Spleen (tissue), 11 donors: ENCODE measurements at regions not wholly inside any gene's neighbourhood (a gene's known extent, or its start where the extent isn't known, plus 50 kb on each side); places are given as distances from the start of the nearest gene placed in this dataset.

ENCODE experiments used
- DNase-seq: peaks from one replicate; pipeline ENCODE4 v3.0.0-alpha.2; 2020
- H3K27ac ChIP-seq, 8 donors: fragments of 200-600 bp; sonication (generic) in 7 of 8; 1 replicate in 4 of 8; 2 replicates in 4 of 8; pipeline versions ENCODE4 v1.5.0 to v1.8.0; 2016 to 2021; ENCODE audit warnings: inconsistent platforms in 4 of 8, mild to moderate bottlenecking in 4 of 8, moderate library complexity in 1 of 8
- H3K27me3 ChIP-seq, 7 donors: fragments of 200-600 bp; sonication (generic) in 6 of 7; replicated peaks in 1 of 7; 1 replicate in 4 of 7; 2 replicates in 3 of 7; pipeline versions ENCODE4 v1.5.0 to v1.8.0; 2016 to 2021; ENCODE audit warnings: inconsistent platforms in 3 of 7, mild to moderate bottlenecking in 1 of 7
- H3K36me3 ChIP-seq, 6 donors: fragments of 200-600 bp; sonication (generic) in 5 of 6; 1 replicate in 4 of 6; 2 replicates in 2 of 6; pipeline versions ENCODE4 v1.5.0 to v1.8.0; 2016 to 2021; ENCODE audit warnings: inconsistent platforms in 2 of 6
- H3K4me1 ChIP-seq, 6 donors: fragments of 200-600 bp; sonication (generic) in 5 of 6; 1 replicate in 3 of 6; 2 replicates in 3 of 6; pipeline versions ENCODE4 v1.5.0 to v1.8.0; 2016 to 2021; ENCODE audit warnings: inconsistent platforms in 3 of 6
- H3K4me3 ChIP-seq, 8 donors: fragments of 200-600 bp; sonication (generic) in 7 of 8; 1 replicate in 4 of 8; 2 replicates in 4 of 8; pipeline versions ENCODE4 v1.5.0 to v1.8.0; 2016 to 2021; ENCODE audit warnings: inconsistent platforms in 4 of 8, mild to moderate bottlenecking in 4 of 8, moderate library complexity in 2 of 8
- H3K9me3 ChIP-seq, 8 donors: fragments of 200-600 bp; sonication (generic) in 7 of 8; 1 replicate in 4 of 8; 2 replicates in 4 of 8; pipeline versions ENCODE4 v1.5.0 to v1.8.0; 2016 to 2021; ENCODE audit warnings: inconsistent platforms in 4 of 8
- CTCF ChIP-seq, 11 experiments: fragments of 200-600 bp in 7 of 11; fragments of 450-650 bp in 4 of 11; sonication (generic) in 4 of 11; IDR thresholded peaks in 8 of 11; conservative IDR thresholded peaks in 3 of 11; 1 replicate in 7 of 11; 2 replicates in 4 of 11; pipeline versions ENCODE4 v1.4.0 to v1.8.0; 2016 to 2021; ENCODE audit warnings: antibody characterized with exemption in 11 of 11, inconsistent platforms in 4 of 11, mild to moderate bottlenecking in 1 of 11
- POLR2A ChIP-seq, 3 donors: fragments of 450-650 bp; IDR thresholded peaks; one replicate each; pipeline ENCODE4 v1.5.1; 2017; ENCODE audit warnings: antibody characterized with exemption in 3 of 3, mild to moderate bottlenecking in 1 of 3
- POLR2AphosphoS5 ChIP-seq, 3 donors: sonication (generic); formaldehyde crosslinking; IDR thresholded peaks; one replicate each; pipeline ENCODE4 v1.5.1; 2017; ENCODE audit warnings: antibody characterized with exemption in 3 of 3
- WGBS, 5 donors: extraction: QIAGEN DNeasy Blood & Tissue Kit in 3 of 5; methylation state at CpG; one replicate each; pipeline versions ENCODE4 v1.1.5 to v1.1.7; 2013 to 2018; 5-methylcytosine and 5-hydroxymethylcytosine counted together
- intact Hi-C: fragments of 100-400 bp; cut with DNase I; formaldehyde crosslinking; loops from one replicate; pipeline ENCODE4 v1.15.0; 2023; ENCODE audit warnings: low total_unique reads
- donor health status: healthy with polysubstance abuse.
- donor health status: DM: no; HTN: no; CAD: no; lungs with moderate emphysema.
- donor health status: DM: no; HTN: no; CAD: no.
- donor health status: Bipolar disorder and iron deficiency.
- donor health status: healthy.
- donor health status: DM: no; HTN: no; CAD: no.
- donor health status: DM: yes; HTN: yes; CAD: no.

GRCh38 chr2:57536535-57537231, 509.9 kb upstream of the VRK2 start:
- H3K36me3 ChIP-seq = no peaks in the 10 kb centered on the region
- intact Hi-C loops = no loop called here
- H3K9me3 ChIP-seq = no peaks in the 10 kb centered on the region
- no peaks in the 10 kb centered on the region for H3K4me1 ChIP-seq
- WGBS, 5 donors = 0 to 39% (median 0%) methylated on average over 1 of the region's 1 CpG
- DNase-seq = no peak
- TF ChIP-seq POLR2AphosphoS5 (IDR thresholded peaks at IDR 0.05) (no peak), CTCF (IDR thresholded peaks at IDR 0.05 in 8 of 11, conservative IDR thresholded peaks at IDR 0.05 in 3 of 11) (no peak), POLR2A (IDR thresholded peaks at IDR 0.05) (no peak)
- no peaks in the 10 kb centered on the region for H3K27me3 ChIP-seq
- no peak overlapping the region for H3K4me3 ChIP-seq
- H3K27ac ChIP-seq = no peak overlapping the region

- no peaks in the 10 kb centered on the region for H3K4me1 ChIP-seq
- 81 to 87% (median 85%) methylated on average over 3 of the region's 3 CpGs for WGBS, 5 donors
- H3K9me3 ChIP-seq = no peaks in the 10 kb centered on the region
- TF ChIP-seq POLR2AphosphoS5 (IDR thresholded peaks at IDR 0.05) = no peak
- TF ChIP-seq CTCF (IDR thresholded peaks at IDR 0.05 in 8 of 11, conservative IDR thresholded peaks at IDR 0.05 in 3 of 11) = no peak
- no peak for TF ChIP-seq POLR2A (IDR thresholded peaks at IDR 0.05)
- intact Hi-C loops = no loop called here
- DNase-seq = no peak
- no peak overlapping the region for H3K4me3 ChIP-seq
- no peak overlapping the region for H3K27ac ChIP-seq
- H3K36me3 ChIP-seq = no peaks in the 10 kb centered on the region
- no peaks in the 10 kb centered on the region for H3K27me3 ChIP-seq
Observed at GRCh38 chr2:57539761-57540160, 506.8 kb upstream of the VRK2 start.

- no peaks in the 10 kb centered on the region for H3K36me3 ChIP-seq
- DNase-seq = no peak
- no peaks in the 10 kb centered on the region for H3K4me1 ChIP-seq
- H3K9me3 ChIP-seq = no peaks in the 10 kb centered on the region
- WGBS, 5 donors = 42 to 51% (median 44%) methylated on average over 2 of the region's 2 CpGs
- H3K27me3 ChIP-seq = no peaks in the 10 kb centered on the region
- intact Hi-C loops = no loop called here
- TF ChIP-seq POLR2AphosphoS5 (IDR thresholded peaks at IDR 0.05) (no peak), POLR2A (IDR thresholded peaks at IDR 0.05) (no peak), CTCF (IDR thresholded peaks at IDR 0.05 in 8 of 11, conservative IDR thresholded peaks at IDR 0.05 in 3 of 11) (no peak)
- H3K27ac ChIP-seq = no peak overlapping the region
- no peak overlapping the region for H3K4me3 ChIP-seq
Observed at GRCh38 chr2:57542081-57542480, 504.5 kb upstream of the VRK2 start.

- intact Hi-C loops = no loop called here
- 81 to 94% (median 90%) methylated on average over 5 of the region's 5 CpGs for WGBS, 5 donors
Observed at GRCh38 chr2:57543211-57543610, 503.4 kb upstream of the VRK2 start.

More at GRCh38 chr2:57543211-57543610, 503.4 kb upstream of the VRK2 start:
- no peak for DNase-seq
- Histone ChIP-seq H3K27ac (no peak overlapping the region), H3K4me1 (no peaks in the 10 kb centered on the region), H3K36me3 (no peaks in the 10 kb centered on the region), H3K4me3 (no peak overlapping the region), H3K27me3 (no peaks in the 10 kb centered on the region), H3K9me3 (no peaks in the 10 kb centered on the region)
- TF ChIP-seq POLR2AphosphoS5 (IDR thresholded peaks at IDR 0.05) (no peak), CTCF (IDR thresholded peaks at IDR 0.05 in 8 of 11, conservative IDR thresholded peaks at IDR 0.05 in 3 of 11) (no peak), POLR2A (IDR thresholded peaks at IDR 0.05) (no peak)
